HL-60 (cell line): ENCODE measurements at regions not wholly inside any gene's neighbourhood (a gene's known extent, or its start where the extent isn't known, plus 50 kb on each side); places are given as distances from the start of the nearest gene placed in this dataset.

Source experiments
- CTCF ChIP-seq: IDR thresholded peaks from one replicate; pipeline ENCODE4 v1.5.1; 2011; ENCODE audit warnings: low read length, control low read depth, inconsistent platforms; ENCODE audit not compliant: insufficient read depth
- GABPA ChIP-seq: IDR thresholded peaks from 2 replicates; pipeline ENCODE4 v1.6.1; 2012; ENCODE audit warnings: low read depth

- TF ChIP-seq CTCF = no peak
- TF ChIP-seq GABPA = no peak
Measured at GRCh38 chr11:59025097-59025496, 61.0 kb upstream of the GLYATL1B start.
